Hepatocyte (in vitro differentiated cells): ENCODE measurements at regions not wholly inside any gene's neighbourhood (a gene's known extent, or its start where the extent isn't known, plus 50 kb on each side); places are given as distances from the start of the nearest gene placed in this dataset.

ENCODE experiments used
- CTCF ChIP-seq: fragments of 200-600 bp; sonication (generic); IDR thresholded peaks from 2 replicates; pipeline ENCODE4 v1.5.1; 2016; ENCODE audit warnings: antibody characterized with exemption, mild to moderate bottlenecking; ENCODE audit not compliant: poor library complexity
- EZH2 ChIP-seq: fragments of 200-600 bp; sonication (generic); IDR thresholded peaks from 2 replicates; pipeline ENCODE4 v1.6.1; 2016; ENCODE audit warnings: antibody characterized with exemption, mild to moderate bottlenecking, borderline replicate concordance

DNA sequence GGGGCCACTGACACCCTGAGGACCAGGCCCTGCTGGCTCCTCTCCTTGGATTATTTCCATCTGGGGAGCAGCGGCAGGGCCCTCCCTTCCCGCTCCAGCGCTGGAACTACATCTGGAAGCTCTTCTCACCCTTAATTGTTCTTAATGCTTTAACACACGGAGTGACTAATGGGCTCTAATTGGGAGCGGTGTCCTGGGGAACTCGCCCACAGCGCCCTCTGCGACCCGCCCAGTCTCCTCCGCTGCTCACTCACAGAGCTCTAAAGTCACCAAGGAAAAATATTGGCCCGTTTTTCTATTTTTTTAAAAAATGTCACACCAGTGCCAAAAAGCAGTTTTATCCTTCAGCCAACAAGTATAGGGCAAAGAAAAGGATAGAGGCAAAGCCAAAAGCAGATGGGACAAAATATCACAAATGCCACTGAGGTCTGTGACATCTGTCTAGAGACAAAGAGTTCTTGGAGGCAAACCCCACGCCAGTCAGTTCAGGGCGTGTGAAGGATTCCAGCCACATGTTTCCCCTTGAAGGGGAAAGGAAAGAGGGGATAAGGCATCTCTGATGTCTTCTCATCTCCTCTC lies 134.7 kb downstream of the RBFOX3 start:
- TF ChIP-seq CTCF (no peak), EZH2 (no peak)
